Liver (tissue), 8 donors: ENCODE measurements at regions not wholly inside any gene's neighbourhood (a gene's known extent, or its start where the extent isn't known, plus 50 kb on each side); places are given as distances from the start of the nearest gene placed in this dataset.

ENCODE experiments used
- DNase-seq: peaks from one replicate; pipeline ENCODE4 v3.0.0-alpha.2; 2017; ENCODE audit warnings: low spot score
- H3K27ac ChIP-seq, 2 donors: one replicate each; pipeline ENCODE4 v1.7.0; 2013; ENCODE audit warnings: inconsistent platforms in 2 of 2, low read length in 2 of 2, control low read depth in 1 of 2, low read depth in 1 of 2, mild to moderate bottlenecking in 1 of 2
- H3K27me3 ChIP-seq, 4 donors: one replicate each; pipeline versions ENCODE4 v1.6.1 to v1.7.0; 2013; ENCODE audit warnings: low read length in 3 of 4, inconsistent platforms in 1 of 4, mild to moderate bottlenecking in 1 of 4, moderate library complexity in 1 of 4; ENCODE audit not compliant: control insufficient read depth in 4 of 4, insufficient read depth in 4 of 4
- H3K36me3 ChIP-seq, 4 donors: one replicate each; pipeline versions ENCODE4 v1.6.1 to v1.7.0; 2013; ENCODE audit warnings: low read length in 3 of 4, mild to moderate bottlenecking in 3 of 4, low read depth in 1 of 4, moderate library complexity in 1 of 4; ENCODE audit not compliant: control insufficient read depth in 4 of 4, insufficient read depth in 3 of 4
- H3K4me1 ChIP-seq, 4 donors: one replicate each; pipeline versions ENCODE4 v1.6.1 to v1.7.0; 2013; ENCODE audit warnings: low read length in 3 of 4, mild to moderate bottlenecking in 3 of 4, moderate library complexity in 1 of 4; ENCODE audit not compliant: control insufficient read depth in 4 of 4, insufficient read depth in 4 of 4
- H3K4me3 ChIP-seq, 3 donors: one replicate each; pipeline versions ENCODE4 v1.6.1 to v1.7.0; 2013; ENCODE audit warnings: low read length in 3 of 3, control low read depth in 1 of 3, low read depth in 1 of 3, mild to moderate bottlenecking in 1 of 3
- H3K9ac ChIP-seq, 2 donors: one replicate each; pipeline ENCODE4 v1.7.0; 2013; ENCODE audit warnings: low read length in 2 of 2, mild to moderate bottlenecking in 2 of 2, moderate library complexity in 2 of 2, control low read depth in 1 of 2, low read depth in 1 of 2
- H3K9me3 ChIP-seq, 4 donors: one replicate each; pipeline versions ENCODE4 v1.6.1 to v1.7.0; 2013; ENCODE audit warnings: low read length in 3 of 4; ENCODE audit not compliant: control insufficient read depth in 4 of 4
- CTCF ChIP-seq: fragments of 150-350 bp; IDR thresholded peaks from 2 replicates; pipeline ENCODE4 v1.5.1; 2017; ENCODE audit warnings: improper control_type of control experiment, low read depth, low read length; ENCODE audit not compliant: missing input control
- FOXA1 ChIP-seq: IDR thresholded peaks from 2 replicates; pipeline ENCODE4 v1.6.1; 2016; ENCODE audit warnings: antibody characterized with exemption
- GABPA ChIP-seq, 2 donors: IDR thresholded peaks in 1 of 2; conservative IDR thresholded peaks in 1 of 2; 2 replicates each; pipeline ENCODE4 v1.6.1; 2016; ENCODE audit warnings: antibody characterized with exemption in 2 of 2, mild to moderate bottlenecking in 1 of 2, moderate library complexity in 1 of 2
- HNF4A ChIP-seq, 2 donors: conservative IDR thresholded peaks; 2 replicates each; pipeline ENCODE4 v1.6.1; 2016; ENCODE audit warnings: antibody characterized with exemption in 2 of 2, mild to moderate bottlenecking in 2 of 2
- HNF4G ChIP-seq: IDR thresholded peaks from 2 replicates; pipeline ENCODE4 v1.6.1; 2016; ENCODE audit warnings: antibody characterized with exemption
- JUND ChIP-seq, 2 donors: IDR thresholded peaks; 2 replicates each; pipeline ENCODE4 v1.6.1; 2016; ENCODE audit warnings: antibody characterized with exemption in 2 of 2
- MAX ChIP-seq: IDR thresholded peaks from 2 replicates; pipeline ENCODE4 v1.6.1; 2016; ENCODE audit warnings: antibody characterized with exemption
- NR2F2 ChIP-seq: IDR thresholded peaks from 2 replicates; pipeline ENCODE4 v1.6.1; 2016; ENCODE audit warnings: antibody characterized with exemption
- RAD21 ChIP-seq, 2 donors: IDR thresholded peaks; 2 replicates each; pipeline ENCODE4 v1.6.1; 2016; ENCODE audit warnings: antibody characterized with exemption in 2 of 2, mild to moderate bottlenecking in 2 of 2
- RXRA ChIP-seq, 2 donors: IDR thresholded peaks; 2 replicates each; pipeline ENCODE4 v1.6.1; 2017 to 2018; ENCODE audit warnings: antibody characterized with exemption in 2 of 2, mild to moderate bottlenecking in 1 of 2
- SP1 ChIP-seq: IDR thresholded peaks from 2 replicates; pipeline ENCODE4 v1.6.1; 2018; ENCODE audit warnings: antibody characterized with exemption, mild to moderate bottlenecking
- ZBTB33 ChIP-seq: IDR thresholded peaks from 2 replicates; pipeline ENCODE4 v1.6.1; 2016; ENCODE audit warnings: antibody characterized with exemption
- WGBS: extraction: QIAGEN DNeasy Blood & Tissue Kit; methylation state at CpG from one replicate; pipeline ENCODE4 v1.1.7; 2013; 5-methylcytosine and 5-hydroxymethylcytosine counted together
- donor health status: healthy.
- donor health status: healthy.
- donor health status: healthy.
- donor health status: healthy.
- donor health status: healthy.

- no peak for DNase-seq
- no peak for TF ChIP-seq JUND (IDR thresholded peaks at IDR 0.05)
- WGBS = 68% methylated on average over 7 of the region's 7 CpGs
- H3K27me3 ChIP-seq = peaks cover 0 to 3% (median 0%) of the 10 kb centered on the region in 4 donors
- H3K4me3 ChIP-seq = no peak overlapping the region
- no peaks in the 10 kb centered on the region for H3K36me3 ChIP-seq
- no peak overlapping the region for H3K9ac ChIP-seq
- peaks cover 0 to 5% (median 0%) of the 10 kb centered on the region in 4 donors for H3K9me3 ChIP-seq
- H3K4me1 ChIP-seq = no peaks in the 10 kb centered on the region
- no peak overlapping the region for H3K27ac ChIP-seq
Observed at GRCh38 chr5:2492476-2492875, 259.0 kb downstream of the IRX2 start.

GRCh38 chr5:2491846-2492245, 259.6 kb downstream of the IRX2 start:
- peaks cover 0 to 5% (median 0%) of the 10 kb centered on the region in 4 donors for H3K9me3 ChIP-seq
- DNase-seq = no peak
- H3K27me3 ChIP-seq = peaks cover 0 to 1% (median 0%) of the 10 kb centered on the region in 4 donors
- no peak for TF ChIP-seq HNF4A (conservative IDR thresholded peaks at IDR 0.05)
- TF ChIP-seq HNF4G = no peak
- no peak for TF ChIP-seq NR2F2
- no peak for TF ChIP-seq CTCF
- no peak overlapping the region for H3K27ac ChIP-seq
- H3K4me3 ChIP-seq = no peak overlapping the region
- 91% methylated on average over 1 of the region's 1 CpG for WGBS
- H3K4me1 ChIP-seq = no peaks in the 10 kb centered on the region
- no peaks in the 10 kb centered on the region for H3K36me3 ChIP-seq
- H3K9ac ChIP-seq = no peak overlapping the region

- Histone ChIP-seq H3K36me3 (no peaks in the 10 kb centered on the region), H3K4me1 (no peaks in the 10 kb centered on the region), H3K9me3 (no peaks in the 10 kb centered on the region), H3K27me3 (no peaks in the 10 kb centered on the region), H3K9ac (no peak overlapping the region), H3K4me3 (no peak overlapping the region), H3K27ac (no peak overlapping the region)
- no peak for TF ChIP-seq FOXA1
- TF ChIP-seq HNF4A (conservative IDR thresholded peaks at IDR 0.05) = no peak
- no peak for TF ChIP-seq HNF4G
- no peak for TF ChIP-seq NR2F2
- TF ChIP-seq JUND (IDR thresholded peaks at IDR 0.05) = no peak
- TF ChIP-seq SP1 = no peak
- TF ChIP-seq RAD21 (IDR thresholded peaks at IDR 0.05) = no peak
- TF ChIP-seq CTCF = no peak
- TF ChIP-seq GABPA (IDR thresholded peaks at IDR 0.05 in 1 of 2, conservative IDR thresholded peaks at IDR 0.05 in 1 of 2) = no peak
- TF ChIP-seq MAX = no peak
- no peak for TF ChIP-seq ZBTB33
- TF ChIP-seq RXRA (IDR thresholded peaks at IDR 0.05) = no peak
- no peak for DNase-seq
- 86% methylated on average over 10 of the region's 10 CpGs for WGBS
Observed at GRCh38 chr5:2489306-2489705, 262.2 kb downstream of the IRX2 start.
